ENCODE measurements at regions not wholly inside any gene's neighbourhood (a gene's known extent, or its start where the extent isn't known, plus 50 kb on each side); places are given as distances from the start of the nearest gene placed in this dataset.

DNA sequence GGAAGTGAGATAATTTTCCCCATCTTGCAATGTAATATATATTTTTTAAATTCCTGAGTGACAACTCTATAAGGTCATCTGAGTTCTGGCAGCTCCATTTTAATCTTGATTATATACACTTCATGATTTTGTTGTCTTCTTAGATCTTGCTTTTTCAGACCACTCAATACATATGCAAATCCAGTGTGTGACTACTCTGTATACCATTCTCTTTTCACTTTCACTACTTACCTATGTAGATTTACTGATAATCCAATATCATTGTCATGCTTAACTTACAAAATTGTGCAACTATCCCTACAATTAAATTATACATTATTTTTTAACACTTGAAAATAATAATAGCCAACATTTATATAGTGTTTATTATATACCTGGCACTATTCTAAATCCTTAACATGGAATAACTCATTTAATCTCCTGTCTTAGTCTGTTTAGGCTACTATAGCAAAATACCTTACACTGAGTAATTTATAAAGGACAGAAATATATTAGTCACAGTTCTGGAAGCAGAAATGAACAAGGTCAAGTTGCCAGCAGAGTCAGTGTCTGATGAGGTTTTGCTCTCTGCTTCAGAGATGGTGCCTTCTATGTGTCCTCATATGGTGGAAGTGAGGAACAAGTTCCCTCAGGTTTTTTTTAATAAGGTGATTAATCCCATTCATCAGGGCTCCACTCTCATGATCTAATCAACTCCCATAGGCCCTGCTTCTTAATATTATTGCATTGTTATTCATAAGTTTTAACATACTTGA lies 338.5 kb downstream of the TUSC7 start:
- TF ChIP-seq CTCF (IDR thresholded peaks at IDR 0.05) (no peak), POLR2A (IDR thresholded peaks at IDR 0.05) (no peak), POLR2AphosphoS5 (IDR thresholded peaks at IDR 0.05) (no peak)

All from prostate gland (tissue), 2 donors.